WERI-Rb-1 (cell line): ENCODE measurements at regions not wholly inside any gene's neighbourhood (a gene's known extent, or its start where the extent isn't known, plus 50 kb on each side); places are given as distances from the start of the nearest gene placed in this dataset.

ENCODE experiments used
- DNase-seq: peaks from one replicate; pipeline ENCODE4 v3.0.0-alpha.2; 2020
- H3K27ac ChIP-seq: fragments of 250-450 bp; sonication (Bioruptor Pico); 2 replicates; pipeline ENCODE4 v1.5.1; 2020; ENCODE audit warnings: mild to moderate bottlenecking, moderate library complexity
- H3K27me3 ChIP-seq: fragments of 250-450 bp; sonication (Bioruptor Pico); 2 replicates; pipeline ENCODE4 v1.5.1; 2021; ENCODE audit warnings: mild to moderate bottlenecking, low read depth, moderate library complexity; ENCODE audit not compliant: insufficient read depth, severe bottlenecking
- H3K36me3 ChIP-seq: fragments of 250-450 bp; sonication (Bioruptor Pico); 2 replicates; pipeline ENCODE4 v1.5.1; 2020; ENCODE audit warnings: mild to moderate bottlenecking, moderate library complexity
- H3K4me3 ChIP-seq: 2 replicates; pipeline ENCODE4 v1.5.1; 2011; ENCODE audit warnings: low read depth, mild to moderate bottlenecking, control low read depth, low read length
- H3K9me3 ChIP-seq: fragments of 250-450 bp; sonication (Bioruptor Pico); 2 replicates; pipeline ENCODE4 v1.5.1; 2021; ENCODE audit warnings: mild to moderate bottlenecking, moderate library complexity; ENCODE audit not compliant: severe bottlenecking
- TF ChIP-seq, protein P1 (sequence below): IDR thresholded peaks from 2 replicates; pipeline ENCODE4 v1.5.1; 2011; ENCODE audit warnings: low read depth, mild to moderate bottlenecking, control low read depth, inconsistent platforms, low read length

DNA sequence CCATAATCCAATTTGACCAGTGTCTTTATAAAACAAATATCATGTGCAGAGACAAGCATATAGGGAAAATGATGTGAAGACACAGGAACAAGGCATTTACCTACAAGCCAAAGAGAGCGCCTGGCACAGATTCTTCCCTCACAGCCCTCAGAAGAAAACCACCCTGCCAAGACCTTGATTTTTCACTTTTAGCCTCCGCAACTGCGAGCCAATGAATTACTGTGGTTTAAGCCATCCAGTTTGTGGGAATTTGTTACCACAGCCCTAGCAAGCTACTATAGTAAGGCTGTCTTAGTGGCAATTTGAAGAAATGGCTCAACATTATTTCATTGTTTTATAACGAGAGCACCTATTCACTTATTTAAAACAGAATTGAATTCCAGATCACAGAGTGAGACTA, 85.7 kb upstream of the CCDC190 start:
- H3K27me3 ChIP-seq: no peaks in the 10 kb centered on the region
- no peak overlapping the region for H3K4me3 ChIP-seq
- H3K27ac ChIP-seq: no peak overlapping the region
- H3K36me3 ChIP-seq: no peaks in the 10 kb centered on the region
- no peak for DNase-seq
- TF ChIP-seq, protein P1, sequence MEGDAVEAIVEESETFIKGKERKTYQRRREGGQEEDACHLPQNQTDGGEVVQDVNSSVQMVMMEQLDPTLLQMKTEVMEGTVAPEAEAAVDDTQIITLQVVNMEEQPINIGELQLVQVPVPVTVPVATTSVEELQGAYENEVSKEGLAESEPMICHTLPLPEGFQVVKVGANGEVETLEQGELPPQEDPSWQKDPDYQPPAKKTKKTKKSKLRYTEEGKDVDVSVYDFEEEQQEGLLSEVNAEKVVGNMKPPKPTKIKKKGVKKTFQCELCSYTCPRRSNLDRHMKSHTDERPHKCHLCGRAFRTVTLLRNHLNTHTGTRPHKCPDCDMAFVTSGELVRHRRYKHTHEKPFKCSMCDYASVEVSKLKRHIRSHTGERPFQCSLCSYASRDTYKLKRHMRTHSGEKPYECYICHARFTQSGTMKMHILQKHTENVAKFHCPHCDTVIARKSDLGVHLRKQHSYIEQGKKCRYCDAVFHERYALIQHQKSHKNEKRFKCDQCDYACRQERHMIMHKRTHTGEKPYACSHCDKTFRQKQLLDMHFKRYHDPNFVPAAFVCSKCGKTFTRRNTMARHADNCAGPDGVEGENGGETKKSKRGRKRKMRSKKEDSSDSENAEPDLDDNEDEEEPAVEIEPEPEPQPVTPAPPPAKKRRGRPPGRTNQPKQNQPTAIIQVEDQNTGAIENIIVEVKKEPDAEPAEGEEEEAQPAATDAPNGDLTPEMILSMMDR: no peak
- H3K9me3 ChIP-seq: no peaks in the 10 kb centered on the region

DNA sequence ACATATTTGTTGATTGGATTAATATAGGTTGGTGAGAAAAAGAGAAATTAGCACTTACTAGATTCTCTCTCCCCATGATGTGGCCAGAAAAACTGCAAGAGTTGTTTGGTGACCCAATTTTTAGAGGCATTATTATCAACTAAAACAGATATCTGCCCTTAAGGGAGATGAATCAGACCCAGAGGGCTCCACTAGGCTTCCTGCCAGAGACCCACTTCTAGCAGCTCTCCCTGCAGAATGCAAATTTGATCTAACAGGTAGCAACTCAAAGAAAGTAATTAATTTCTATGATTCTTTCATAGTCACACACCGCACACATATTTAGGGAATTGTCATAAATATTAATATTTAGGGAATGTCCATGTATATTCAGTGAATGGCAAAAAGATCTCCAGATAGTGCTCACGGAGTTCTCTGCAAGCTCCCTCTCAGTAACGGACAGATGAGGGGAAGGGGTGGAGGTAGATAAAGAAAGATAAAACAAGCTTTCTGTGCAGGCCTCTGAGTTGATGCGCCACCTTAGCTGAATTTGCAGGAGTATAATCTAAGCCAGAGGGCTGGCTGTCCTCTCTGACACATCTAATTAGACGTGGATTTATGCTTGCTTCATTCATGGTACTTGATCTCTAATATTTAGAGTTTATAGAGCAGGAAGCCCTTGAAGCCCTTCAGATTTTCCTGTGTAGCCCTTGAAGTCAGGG, 84.1 kb upstream of the CCDC190 start:
- TF ChIP-seq, protein P1: no peak
- Histone ChIP-seq H3K27ac (no peak overlapping the region), H3K36me3 (no peaks in the 10 kb centered on the region), H3K9me3 (no peaks in the 10 kb centered on the region), H3K4me3 (no peak overlapping the region), H3K27me3 (no peaks in the 10 kb centered on the region)
- no peak for DNase-seq

DNA sequence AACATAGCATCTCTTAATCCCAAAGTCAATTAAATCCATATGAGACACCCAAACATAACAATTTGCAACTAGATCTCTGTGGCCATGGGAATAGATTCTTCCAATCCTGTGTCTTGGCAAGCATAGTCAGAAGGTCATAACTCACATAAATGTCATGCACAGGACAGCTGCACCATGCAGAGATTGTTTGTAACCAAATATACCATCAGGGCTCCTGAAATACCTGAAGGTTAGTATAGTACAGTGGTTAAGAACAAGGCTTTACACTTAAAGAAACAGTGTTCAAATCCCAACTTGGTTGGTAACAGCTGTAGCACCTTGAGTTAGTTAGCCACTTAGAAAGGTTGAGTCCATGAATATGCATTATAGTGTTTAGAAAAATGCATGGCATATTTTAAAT, 82.6 kb upstream of the CCDC190 start:
- Histone ChIP-seq H3K36me3 (no peaks in the 10 kb centered on the region), H3K9me3 (no peaks in the 10 kb centered on the region), H3K4me3 (no peak overlapping the region), H3K27me3 (no peaks in the 10 kb centered on the region), H3K27ac (no peak overlapping the region)
- TF ChIP-seq, protein P1: no peak
- no peak for DNase-seq

DNA sequence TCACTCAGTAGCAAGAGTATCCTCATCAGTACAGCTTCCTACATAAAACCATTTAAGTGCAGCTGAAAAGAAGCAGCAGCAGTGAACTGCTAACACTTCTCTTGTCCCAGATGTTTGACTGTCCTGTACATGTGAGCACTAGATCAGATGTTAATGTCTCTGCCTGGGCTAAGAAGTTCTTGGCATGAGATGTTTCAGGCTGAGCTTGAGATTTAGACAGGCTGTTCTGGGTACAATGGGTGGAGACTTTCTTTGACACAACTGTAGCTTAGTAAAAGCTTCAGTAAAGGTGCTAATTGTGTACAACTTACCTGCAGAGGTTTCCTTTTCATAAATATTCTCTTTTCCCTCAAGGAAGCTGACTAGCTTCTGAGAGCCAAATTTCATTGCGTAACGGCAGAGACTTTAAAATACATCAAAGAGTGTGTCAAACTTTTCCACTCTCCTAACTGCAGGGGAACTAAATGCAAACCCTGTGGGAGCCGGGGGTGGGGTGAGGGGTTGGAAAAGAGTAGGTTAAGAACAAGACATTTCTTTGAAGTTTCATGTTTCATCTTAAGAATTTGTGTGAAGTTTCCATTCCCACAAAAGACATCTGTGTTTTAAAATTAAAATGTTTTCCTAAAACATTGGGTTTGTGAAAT, 82.1 kb upstream of the CCDC190 start:
- H3K4me3 ChIP-seq: no peak overlapping the region
- TF ChIP-seq, protein P1: no peak
- H3K27me3 ChIP-seq: no peaks in the 10 kb centered on the region
- H3K27ac ChIP-seq: no peak overlapping the region
- H3K9me3 ChIP-seq: no peaks in the 10 kb centered on the region
- DNase-seq: no peak
- H3K36me3 ChIP-seq: no peaks in the 10 kb centered on the region

DNA sequence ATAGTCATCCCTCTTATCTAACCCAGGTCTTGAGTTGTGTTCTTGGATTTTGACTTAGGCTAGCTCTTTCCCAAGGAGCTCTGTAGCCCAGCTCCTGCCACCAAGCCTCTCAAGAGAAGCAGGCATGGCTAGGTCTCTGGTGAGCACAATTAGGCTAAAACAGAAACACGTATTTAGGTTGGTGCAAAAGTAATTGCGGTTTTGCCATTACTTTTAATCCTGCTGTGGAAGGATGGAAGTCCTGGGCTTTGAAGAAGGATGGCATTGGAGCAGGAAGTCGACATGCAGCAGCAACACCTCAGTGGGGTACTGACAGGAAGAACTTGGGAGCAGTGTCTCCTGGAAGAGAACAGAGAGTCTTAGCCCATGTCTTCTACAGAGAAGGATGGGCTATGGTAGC, 80.0 kb upstream of the CCDC190 start:
- Histone ChIP-seq H3K9me3 (no peaks in the 10 kb centered on the region), H3K27ac (no peak overlapping the region), H3K27me3 (no peaks in the 10 kb centered on the region), H3K4me3 (no peak overlapping the region), H3K36me3 (no peaks in the 10 kb centered on the region)
- TF ChIP-seq, protein P1: no peak
- DNase-seq: no peak

DNA sequence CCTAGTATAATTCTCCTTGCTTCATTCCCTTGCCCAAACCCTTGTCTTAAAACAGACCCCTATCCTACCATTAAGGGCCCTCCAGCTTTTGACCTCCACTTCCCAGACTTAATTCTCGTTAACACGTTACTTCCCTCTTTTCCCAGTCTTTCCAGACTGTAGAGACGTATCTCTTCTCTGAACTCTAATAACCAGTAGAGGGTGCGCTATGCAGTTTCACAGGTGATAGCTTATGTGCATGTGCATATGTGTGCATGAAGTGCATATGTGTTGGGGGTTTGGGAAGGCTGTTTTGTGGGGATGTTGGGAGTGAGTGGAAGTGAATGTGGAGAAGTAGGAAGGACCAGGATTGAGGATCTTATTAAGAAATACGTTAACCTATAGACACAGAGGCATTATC, 78.1 kb upstream of the CCDC190 start:
- Histone ChIP-seq H3K9me3 (no peaks in the 10 kb centered on the region), H3K27ac (no peak overlapping the region), H3K4me3 (no peak overlapping the region), H3K36me3 (no peaks in the 10 kb centered on the region), H3K27me3 (no peaks in the 10 kb centered on the region)
- no peak for DNase-seq
- TF ChIP-seq, protein P1: 0 out of 2 replicates have a peak, but pooled peaks have one; percentile 24
